ENCODE measurements at regions not wholly inside any gene's neighbourhood (a gene's known extent, or its start where the extent isn't known, plus 50 kb on each side); places are given as distances from the start of the nearest gene placed in this dataset.
"Not testable (repeated sequence)": the region's sequence is repeated elsewhere in the genome, so short reads cannot be mapped to it uniquely, and the experiment has no call there.

- DNase-seq: no peak
Observed at GRCh38 chr6:15922510-15923250, 206.2 kb upstream of the MYLIP start.

DNA sequence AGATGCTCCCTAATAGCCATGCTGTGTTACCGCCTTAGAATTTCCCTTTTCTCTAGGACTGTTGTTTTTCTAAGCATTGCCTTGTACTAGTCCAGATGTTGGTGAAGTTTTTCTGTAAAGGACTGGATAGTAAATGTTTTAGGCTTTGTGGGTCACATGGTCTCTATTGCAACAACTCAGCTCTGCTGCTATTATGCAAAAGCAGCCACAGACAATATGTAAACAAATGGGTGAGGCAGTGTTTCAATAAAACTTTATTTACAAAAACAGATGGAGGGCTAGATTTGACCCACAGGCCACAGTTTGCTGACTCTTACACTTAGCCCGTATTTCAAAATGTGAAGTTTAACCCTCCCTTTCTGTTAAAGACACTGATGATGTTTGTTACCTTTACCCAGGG, 207.6 kb upstream of the MYLIP start:
- DNase-seq: no peak

DNA sequence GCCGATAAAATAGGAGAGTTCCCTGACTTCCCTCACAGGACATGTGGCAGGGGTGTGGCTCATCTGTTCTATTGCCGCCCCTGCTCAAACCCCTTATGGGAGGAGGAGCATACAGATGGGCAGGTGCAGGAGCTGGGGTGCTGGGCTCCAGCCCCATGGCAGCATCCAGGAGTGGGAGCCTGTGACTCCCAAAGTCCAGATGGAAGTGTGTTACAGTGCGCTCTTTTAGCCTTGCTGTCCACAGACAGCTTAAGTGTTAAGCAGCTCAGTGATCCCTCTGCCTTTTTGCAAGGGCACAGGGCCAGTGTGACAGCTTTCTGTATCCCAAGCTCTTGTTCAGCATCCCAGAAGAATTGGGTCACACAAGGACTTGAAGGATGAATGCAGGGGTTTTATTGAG, 212.3 kb upstream of the MYLIP start:
- no peak for DNase-seq

- DNase-seq: no peak
Observed at GRCh38 chr6:15915508-15916178, 213.2 kb upstream of the MYLIP start.

- DNase-seq: peak; percentile 70
Observed at GRCh38 chr6:15914553-15914952, 214.3 kb upstream of the MYLIP start.

GRCh38 chr6:15913573-15913972, 215.3 kb upstream of the MYLIP start:
- no peak for DNase-seq

DNA sequence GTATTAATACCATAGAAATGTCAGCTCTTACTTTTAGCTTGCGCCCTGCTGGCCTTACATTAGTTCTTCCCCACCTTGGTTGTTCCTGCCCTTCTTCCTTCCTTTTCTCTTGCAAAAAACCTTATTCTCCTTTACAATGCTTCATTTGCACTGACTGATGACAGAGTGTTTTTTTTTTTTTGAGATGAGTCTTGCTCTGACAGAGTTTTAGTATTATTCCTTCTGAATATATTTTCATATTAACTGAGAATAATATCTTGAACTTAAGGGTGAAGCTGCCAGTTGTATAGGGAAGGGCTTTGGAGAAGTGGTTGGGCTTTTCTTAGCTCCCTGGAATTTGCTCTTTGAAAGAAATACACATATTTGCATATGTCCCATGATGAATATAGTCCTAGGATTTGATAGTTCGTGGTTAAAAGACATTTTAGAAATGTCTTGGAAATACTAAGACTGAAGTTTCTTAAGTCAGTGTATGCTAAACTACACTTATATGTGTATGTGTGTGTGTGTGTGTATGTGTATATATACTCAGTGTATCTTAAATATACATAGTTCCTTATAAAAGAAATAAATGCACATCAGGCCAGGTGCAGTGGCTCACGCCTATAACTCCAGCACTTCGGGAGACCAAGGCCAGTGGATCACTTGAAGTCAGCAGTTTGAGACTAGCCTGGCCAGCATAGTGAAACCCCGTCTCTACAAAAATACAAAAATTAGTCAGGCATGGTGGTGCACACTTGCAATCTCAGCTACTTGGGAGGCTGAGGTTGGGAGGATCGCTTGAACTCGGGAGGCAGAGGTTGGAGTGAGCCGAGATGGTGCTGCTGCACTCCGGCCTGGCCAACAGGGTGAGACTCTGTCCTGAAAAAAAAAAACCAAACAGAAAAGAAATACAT, 216.1 kb upstream of the MYLIP start:
- DNase-seq: no peak

DNA sequence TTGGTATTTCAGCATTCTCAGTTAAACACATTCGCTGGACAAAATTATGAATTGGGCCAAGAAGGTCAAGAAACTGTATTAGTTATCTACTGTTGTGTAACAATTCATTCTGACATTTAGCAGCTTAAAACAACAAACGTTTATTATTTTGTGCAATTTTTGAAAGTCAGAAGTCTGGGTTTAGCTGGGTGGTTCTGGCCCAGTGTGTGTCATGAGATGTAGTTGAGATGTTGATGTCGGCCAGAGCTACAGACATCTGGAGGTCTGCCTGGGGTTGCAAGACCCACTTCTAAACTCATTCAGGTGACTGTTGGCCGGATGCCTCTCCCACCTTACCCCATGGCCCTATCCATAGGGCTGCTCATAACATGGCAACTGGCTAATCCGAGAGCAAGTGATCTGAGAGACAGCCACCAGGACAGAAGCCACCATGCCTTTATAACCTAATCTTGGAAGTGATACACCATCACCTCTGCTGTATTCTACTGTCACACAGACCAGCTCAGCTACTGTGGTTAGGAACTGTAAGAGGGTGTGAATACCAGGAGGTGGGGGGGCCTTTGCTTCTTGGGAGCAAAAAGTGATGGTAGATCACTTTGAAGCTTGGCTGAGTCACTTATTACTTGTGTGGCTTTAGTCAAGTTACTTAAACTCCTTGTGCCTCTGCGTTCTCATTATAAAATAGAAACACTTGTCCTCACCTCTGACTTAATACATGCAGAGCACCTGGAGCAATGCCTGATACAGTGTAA, 217.0 kb upstream of the MYLIP start:
- peak; percentile 74 for DNase-seq

DNA sequence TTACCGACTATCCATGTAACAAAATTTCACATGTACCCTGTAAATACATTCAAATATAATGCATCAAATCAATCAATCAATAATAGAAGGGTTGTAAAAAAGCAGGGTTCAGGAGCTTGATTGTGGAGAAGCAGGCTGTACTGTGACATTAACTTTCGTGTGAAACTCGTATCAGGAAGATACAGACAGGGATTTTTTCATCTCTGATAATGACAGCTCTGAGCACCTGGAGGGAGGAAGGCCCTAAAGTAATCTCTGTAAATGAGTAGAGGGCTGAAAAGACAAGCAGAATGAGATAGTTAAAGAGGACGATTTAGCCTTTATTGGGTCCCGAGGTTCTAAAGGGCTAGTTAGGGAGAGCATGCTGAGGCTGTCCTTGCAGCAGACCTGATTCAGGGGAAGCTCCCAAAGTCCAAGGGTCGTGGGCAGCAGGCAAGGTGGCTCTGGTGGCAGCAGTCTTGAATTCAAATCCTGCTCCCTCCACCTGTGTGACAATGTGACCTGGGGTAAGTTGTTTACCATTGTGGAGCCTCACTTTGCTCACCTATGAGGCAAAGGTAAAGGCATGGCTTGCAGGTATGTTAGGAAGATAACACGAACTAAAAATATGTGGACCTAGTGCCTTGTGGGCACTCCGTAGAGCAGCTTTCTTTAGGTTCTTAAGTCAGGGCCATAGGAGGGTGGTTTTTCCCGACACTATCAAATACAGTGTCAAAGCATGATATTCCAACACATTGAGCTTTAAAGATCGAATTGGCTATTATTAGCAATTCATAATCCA, 219.4 kb upstream of the MYLIP start:
- DNase-seq: no peak

DNA sequence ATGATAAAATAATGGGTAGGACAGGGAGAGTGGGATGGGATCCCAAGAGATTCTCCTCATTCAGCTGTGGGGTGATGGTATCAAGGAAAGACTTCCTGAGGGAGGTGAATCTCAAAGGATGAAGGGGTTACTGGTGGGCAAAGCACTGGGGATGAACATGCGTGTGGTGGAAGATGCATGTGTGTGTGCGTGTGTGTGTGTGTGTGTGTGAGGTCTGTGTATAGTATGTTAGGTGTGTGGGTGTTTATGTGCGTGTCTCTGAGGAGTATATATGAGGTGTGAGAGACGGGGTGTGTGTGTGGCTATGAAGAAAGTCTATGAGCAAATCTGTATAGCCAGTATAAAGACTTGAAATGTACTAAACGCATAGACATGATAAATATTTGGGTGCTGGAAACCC, 220.0 kb upstream of the MYLIP start:
- DNase-seq: no peak

- DNase-seq: no peak
Observed at GRCh38 chr6:15907914-15908518, 220.9 kb upstream of the MYLIP start.

DNA sequence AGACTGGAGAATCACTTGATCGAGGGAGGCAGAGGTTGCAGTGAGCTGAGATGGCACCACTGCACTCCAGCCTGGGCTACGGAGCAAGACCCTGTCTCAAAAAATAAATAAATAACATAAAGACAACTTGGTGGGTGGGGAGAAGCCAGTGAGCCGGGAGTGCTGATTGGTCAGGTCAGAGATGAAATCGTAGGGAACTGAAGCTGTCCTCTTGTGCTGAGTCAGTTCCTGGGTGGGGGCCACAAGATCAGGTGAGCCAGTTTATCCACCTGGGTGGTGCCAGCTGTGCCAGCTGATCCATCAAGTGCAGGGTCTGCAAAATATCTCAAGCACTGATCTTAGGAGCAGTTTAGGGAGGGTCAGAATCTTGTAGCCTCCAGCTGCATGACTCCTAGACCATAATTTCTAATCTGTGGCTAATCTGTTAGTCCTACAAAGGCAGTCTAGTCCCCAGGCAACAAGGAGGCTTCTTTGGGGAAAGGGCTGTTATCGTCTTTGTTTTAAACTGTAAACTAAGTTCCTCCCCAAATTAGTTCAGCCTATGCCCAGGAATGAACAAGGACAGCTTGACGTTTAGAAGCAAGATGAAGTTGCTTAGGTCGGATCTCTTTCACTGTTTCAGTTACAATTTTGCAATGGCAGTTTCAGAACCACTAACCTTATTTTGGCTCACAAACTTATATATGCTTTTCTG, 221.5 kb upstream of the MYLIP start:
- not testable (repeated sequence) for DNase-seq

DNA sequence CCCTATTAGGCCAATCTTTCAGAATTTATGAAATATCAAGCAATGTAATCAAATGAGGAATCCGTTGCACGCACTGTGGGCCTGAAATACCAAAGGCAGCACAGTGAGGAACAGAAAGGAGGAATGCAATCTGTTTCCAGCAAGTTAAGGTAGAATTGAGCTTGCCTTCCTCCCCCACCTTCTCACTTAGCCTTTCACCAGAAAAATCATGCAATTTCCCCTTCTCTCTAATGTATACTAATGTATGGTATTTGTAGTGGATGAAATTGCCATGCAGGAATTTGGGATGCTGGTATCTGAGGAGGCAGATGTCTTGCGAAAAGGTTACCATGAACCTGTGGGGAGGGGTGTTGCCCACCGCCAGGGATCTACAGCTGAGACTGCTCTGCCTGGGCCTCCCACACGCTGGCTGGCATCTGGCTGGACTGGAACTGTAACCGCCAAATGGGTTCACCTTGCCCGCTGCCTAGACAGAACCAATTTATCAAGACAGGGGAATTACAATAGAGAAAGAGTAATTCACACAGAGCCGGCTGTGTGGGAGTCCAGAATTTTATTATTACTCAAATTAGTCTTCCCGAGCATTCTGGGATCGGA, 222.4 kb upstream of the MYLIP start:
- DNase-seq: no peak

- DNase-seq: no peak
Observed at GRCh38 chr6:15905488-15906419, 223.1 kb upstream of the MYLIP start.

DNA sequence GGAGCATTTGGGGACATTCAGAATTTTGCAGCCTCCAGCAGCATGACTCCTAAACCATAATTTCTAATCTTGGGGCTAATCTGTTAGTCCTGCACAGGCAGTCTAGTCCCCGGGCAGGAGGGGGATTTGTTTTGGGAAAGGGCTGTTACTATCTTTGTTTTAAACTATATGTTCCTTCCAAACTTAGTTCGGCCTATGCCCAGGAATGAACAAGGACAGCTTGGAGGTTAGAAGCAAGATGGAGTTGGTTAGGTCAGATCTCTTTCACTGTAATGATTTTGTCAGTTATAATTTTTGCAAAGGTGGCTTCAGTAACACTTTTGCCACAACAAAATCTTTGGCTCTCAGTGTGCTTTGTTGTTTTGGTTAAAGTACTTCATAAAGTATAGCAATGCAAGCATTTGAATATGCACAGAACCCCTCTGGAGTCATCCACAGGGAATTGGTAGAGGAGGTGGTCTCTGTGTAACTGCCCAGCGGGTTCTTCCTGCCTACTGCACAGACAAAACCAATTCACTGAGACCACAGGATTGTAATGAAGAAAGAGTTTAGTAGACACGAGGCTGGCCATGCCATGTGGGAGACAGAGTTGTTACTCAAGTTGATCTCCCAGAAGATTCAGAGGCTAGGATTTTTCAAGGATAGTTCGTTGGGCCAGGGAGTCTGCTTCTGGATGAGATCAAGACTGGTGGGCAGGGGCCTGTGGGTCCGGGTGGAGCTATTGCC, 224.1 kb upstream of the MYLIP start:
- DNase-seq: no peak

GRCh38 chr6:15901141-15902115, 227.5 kb upstream of the MYLIP start:
- peak; percentile 85 for DNase-seq

- no peak for DNase-seq
Observed at GRCh38 chr6:15898693-15899092, 230.2 kb upstream of the MYLIP start.

Data from activated CD4-positive, alpha-beta T cell treated with anti-CD3 and anti-CD28 coated beads, Interleukin-10, Interleukin-2, amounts not matched to agents 100 ng/mL and 50 ng/mL, durations not matched to agents 16 hours and 8 hours (primary cell).